ENCODE measurements at regions not wholly inside any gene's neighbourhood (a gene's known extent, or its start where the extent isn't known, plus 50 kb on each side); places are given as distances from the start of the nearest gene placed in this dataset.

- TF ChIP-seq CTCF (IDR thresholded peaks at IDR 0.05) (no peak), EZH2 (IDR thresholded peaks at IDR 0.05) (no peak), EZH2phosphoT487 (IDR thresholded peaks at IDR 0.05) (no peak)
These were observed 54.8 kb upstream of the HMGB1 start for GRCh38 chr13:30520571-30520970.

All from neural progenitor cell (in vitro differentiated cells).